ENCODE measurements at regions not wholly inside any gene's neighbourhood (a gene's known extent, or its start where the extent isn't known, plus 50 kb on each side); places are given as distances from the start of the nearest gene placed in this dataset.
"Not testable (repeated sequence)": the region's sequence is repeated elsewhere in the genome, so short reads cannot be mapped to it uniquely, and the experiment has no call there.

- no peaks in the 10 kb centered on the region for H3K9me3 Mint-ChIP-seq
- H3K36me3 Mint-ChIP-seq (ENCODE audit: insufficient read depth) = no peaks in the 10 kb centered on the region
- H3K27me3 Mint-ChIP-seq = no peaks in the 10 kb centered on the region
- no peaks in the 10 kb centered on the region for H3K4me1 Mint-ChIP-seq (ENCODE audit: low read depth in 2 of 2)
- H3K4me3 Mint-ChIP-seq = no peak overlapping the region
- no peak overlapping the region for H3K27ac Mint-ChIP-seq
- DNase-seq = no peak
- no peak for ATAC-seq (replicated peaks)
Measured at GRCh38 chr10:64430690-64431323, 909.6 kb downstream of the REEP3 start.

- H3K4me1 Mint-ChIP-seq (ENCODE audit: low read depth in 2 of 2); DNase-seq; H3K36me3 Mint-ChIP-seq (ENCODE audit: insufficient read depth); H3K27me3 Mint-ChIP-seq; H3K27ac Mint-ChIP-seq; ATAC-seq (replicated peaks); H3K4me3 Mint-ChIP-seq: not testable (repeated sequence)
- peaks cover 12 to 23% of the 10 kb centered on the region in 2 donors for H3K9me3 Mint-ChIP-seq
Measured at GRCh38 chr10:64441872-64442271, 920.7 kb downstream of the REEP3 start.

- ATAC-seq (replicated peaks) (no peak), DNase-seq (no peak)
- Mint-ChIP-seq H3K27ac (no peak overlapping the region), H3K4me1 (ENCODE audit: low read depth in 2 of 2) (no peaks in the 10 kb centered on the region), H3K4me3 (no peak overlapping the region), H3K27me3 (no peaks in the 10 kb centered on the region), H3K36me3 (ENCODE audit: insufficient read depth) (no peaks in the 10 kb centered on the region), H3K9me3 (peaks cover 10 to 19% of the 10 kb centered on the region in 2 donors)
Measured at GRCh38 chr10:64444163-64444562, 923.0 kb downstream of the REEP3 start.

- Mint-ChIP-seq H3K4me1 (ENCODE audit: low read depth in 2 of 2) (no peaks in the 10 kb centered on the region), H3K36me3 (ENCODE audit: insufficient read depth) (no peaks in the 10 kb centered on the region), H3K27me3 (no peaks in the 10 kb centered on the region), H3K27ac (no peak overlapping the region), H3K4me3 (no peak overlapping the region), H3K9me3 (peaks cover 6 to 15% of the 10 kb centered on the region in 2 donors)
- DNase-seq (no peak), ATAC-seq (replicated peaks) (no peak)
Measured at GRCh38 chr10:64444564-64444963, 923.4 kb downstream of the REEP3 start.

GRCh38 chr10:64449603-64450002 lies 928.4 kb downstream of the REEP3 start:
- Mint-ChIP-seq H3K27me3 (no peaks in the 10 kb centered on the region), H3K9me3 (peaks cover 0 to 4% of the 10 kb centered on the region in 2 donors), H3K27ac (no peak overlapping the region), H3K36me3 (ENCODE audit: insufficient read depth) (no peaks in the 10 kb centered on the region), H3K4me3 (no peak overlapping the region), H3K4me1 (ENCODE audit: low read depth in 2 of 2) (no peaks in the 10 kb centered on the region)
- ATAC-seq (replicated peaks) (no peak), DNase-seq (no peak)

- Mint-ChIP-seq H3K9me3 (peaks cover 0 to 4% of the 10 kb centered on the region in 2 donors), H3K36me3 (ENCODE audit: insufficient read depth) (no peaks in the 10 kb centered on the region), H3K27ac (no peak overlapping the region), H3K4me1 (ENCODE audit: low read depth in 2 of 2) (no peaks in the 10 kb centered on the region), H3K4me3 (no peak overlapping the region), H3K27me3 (no peaks in the 10 kb centered on the region)
- no peak for DNase-seq
- ATAC-seq (replicated peaks) = no peak
Measured at GRCh38 chr10:64450312-64450711, 929.1 kb downstream of the REEP3 start.

GRCh38 chr10:64454962-64455361 lies 933.8 kb downstream of the REEP3 start:
- no peaks in the 10 kb centered on the region for H3K4me1 Mint-ChIP-seq (ENCODE audit: low read depth in 2 of 2)
- H3K9me3 Mint-ChIP-seq = peaks cover 0 to 2% of the 10 kb centered on the region in 2 donors
- no peak overlapping the region for H3K27ac Mint-ChIP-seq
- no peaks in the 10 kb centered on the region for H3K27me3 Mint-ChIP-seq
- H3K4me3 Mint-ChIP-seq = no peak overlapping the region
- no peak for DNase-seq
- ATAC-seq (replicated peaks) = no peak
- no peaks in the 10 kb centered on the region for H3K36me3 Mint-ChIP-seq (ENCODE audit: insufficient read depth)

- ATAC-seq (replicated peaks) = no peak
- DNase-seq = no peak
- H3K4me3 Mint-ChIP-seq = no peak overlapping the region
- peaks cover 0 to 3% of the 10 kb centered on the region in 2 donors for H3K9me3 Mint-ChIP-seq
- no peaks in the 10 kb centered on the region for H3K27me3 Mint-ChIP-seq
- H3K4me1 Mint-ChIP-seq (ENCODE audit: low read depth in 2 of 2) = no peaks in the 10 kb centered on the region
- no peaks in the 10 kb centered on the region for H3K36me3 Mint-ChIP-seq (ENCODE audit: insufficient read depth)
- H3K27ac Mint-ChIP-seq = no peak overlapping the region
Measured at GRCh38 chr10:64458306-64458705, 937.1 kb downstream of the REEP3 start.

GRCh38 chr10:64463406-64463805 lies 942.2 kb downstream of the REEP3 start:
- Mint-ChIP-seq H3K36me3 (ENCODE audit: insufficient read depth) (no peaks in the 10 kb centered on the region), H3K9me3 (peaks cover 5 to 14% of the 10 kb centered on the region in 2 donors), H3K4me1 (ENCODE audit: low read depth in 2 of 2) (no peaks in the 10 kb centered on the region), H3K27me3 (no peaks in the 10 kb centered on the region), H3K4me3 (no peak overlapping the region), H3K27ac (no peak overlapping the region)
- DNase-seq (no peak), ATAC-seq (replicated peaks) (no peak)

GRCh38 chr10:64465653-64466052 lies 944.5 kb downstream of the REEP3 start:
- no peak overlapping the region for H3K27ac Mint-ChIP-seq
- ATAC-seq (replicated peaks) = no peak
- no peak for DNase-seq
- no peak overlapping the region for H3K4me3 Mint-ChIP-seq
- no peaks in the 10 kb centered on the region for H3K4me1 Mint-ChIP-seq (ENCODE audit: low read depth in 2 of 2)
- no peaks in the 10 kb centered on the region for H3K27me3 Mint-ChIP-seq
- peaks cover 5 to 14% of the 10 kb centered on the region in 2 donors for H3K9me3 Mint-ChIP-seq
- no peaks in the 10 kb centered on the region for H3K36me3 Mint-ChIP-seq (ENCODE audit: insufficient read depth)

- Mint-ChIP-seq H3K4me1 (ENCODE audit: low read depth in 2 of 2) (no peaks in the 10 kb centered on the region), H3K27ac (no peak overlapping the region), H3K9me3 (peaks cover 8 to 24% of the 10 kb centered on the region in 2 donors), H3K36me3 (ENCODE audit: insufficient read depth) (no peaks in the 10 kb centered on the region), H3K4me3 (no peak overlapping the region), H3K27me3 (no peaks in the 10 kb centered on the region)
- no peak for ATAC-seq (replicated peaks)
- DNase-seq = no peak
Measured at GRCh38 chr10:64468219-64468618, 947.0 kb downstream of the REEP3 start.

- DNase-seq (no peak), ATAC-seq (replicated peaks) (no peak)
- Mint-ChIP-seq H3K27ac (no peak overlapping the region), H3K4me3 (no peak overlapping the region), H3K27me3 (no peaks in the 10 kb centered on the region), H3K9me3 (peaks cover 10 to 11% of the 10 kb centered on the region in 2 donors), H3K36me3 (ENCODE audit: insufficient read depth) (no peaks in the 10 kb centered on the region), H3K4me1 (ENCODE audit: low read depth in 2 of 2) (no peaks in the 10 kb centered on the region)
Measured at GRCh38 chr10:64476506-64476905, 955.3 kb downstream of the REEP3 start.

GRCh38 chr10:64477791-64478190 lies 956.6 kb downstream of the REEP3 start:
- no peaks in the 10 kb centered on the region for H3K36me3 Mint-ChIP-seq (ENCODE audit: insufficient read depth)
- no peak overlapping the region for H3K4me3 Mint-ChIP-seq
- H3K27me3 Mint-ChIP-seq = no peaks in the 10 kb centered on the region
- H3K27ac Mint-ChIP-seq = no peak overlapping the region
- no peaks in the 10 kb centered on the region for H3K4me1 Mint-ChIP-seq (ENCODE audit: low read depth in 2 of 2)
- H3K9me3 Mint-ChIP-seq = peaks cover 6 to 9% of the 10 kb centered on the region in 2 donors
- ATAC-seq (replicated peaks) (no peak), DNase-seq (no peak)

- Mint-ChIP-seq H3K27me3 (no peaks in the 10 kb centered on the region), H3K9me3 (peaks cover 5 to 8% of the 10 kb centered on the region in 2 donors), H3K4me3 (no peak overlapping the region), H3K36me3 (ENCODE audit: insufficient read depth) (no peaks in the 10 kb centered on the region), H3K27ac (no peak overlapping the region), H3K4me1 (ENCODE audit: low read depth in 2 of 2) (no peaks in the 10 kb centered on the region)
- ATAC-seq (replicated peaks) (no peak), DNase-seq (no peak)
Measured at GRCh38 chr10:64484811-64485330, 963.7 kb downstream of the REEP3 start.

All from effector memory CD8-positive, alpha-beta T cell (primary cell).